ENCODE measurements at regions not wholly inside any gene's neighbourhood (a gene's known extent, or its start where the extent isn't known, plus 50 kb on each side); places are given as distances from the start of the nearest gene placed in this dataset.

GRCh38 chr12:32043928-32044549 lies 62.6 kb upstream of the BICD1 start:
- DNase-seq (ENCODE audit: low read depth in 2 of 2) = peak in 1 of 2 donors; percentile 3

- DNase-seq (ENCODE audit: low read depth in 2 of 2) = no peak
These were observed 59.1 kb upstream of the BICD1 start for GRCh38 chr12:32047357-32048212.

DNA sequence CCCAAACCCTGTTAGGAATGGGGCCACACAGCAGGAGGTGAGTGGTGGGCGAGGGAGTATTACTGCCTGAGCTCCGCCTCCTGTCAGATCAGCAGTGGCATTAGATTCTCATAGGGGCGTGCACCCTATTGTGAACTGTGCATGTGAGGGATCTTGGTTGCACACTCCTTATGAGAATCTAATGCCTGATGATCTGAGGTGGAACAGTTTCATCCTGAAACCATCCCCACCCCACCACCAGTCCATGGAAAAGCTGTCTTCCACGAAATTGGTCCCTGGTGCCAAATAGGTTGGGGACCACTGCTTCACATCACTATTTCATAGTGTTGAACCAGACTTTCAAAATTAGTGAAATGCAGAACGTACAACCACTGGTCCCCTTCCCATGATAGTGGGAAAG lies 57.9 kb upstream of the BICD1 start:
- DNase-seq (ENCODE audit: low read depth in 2 of 2) = no peak

DNA sequence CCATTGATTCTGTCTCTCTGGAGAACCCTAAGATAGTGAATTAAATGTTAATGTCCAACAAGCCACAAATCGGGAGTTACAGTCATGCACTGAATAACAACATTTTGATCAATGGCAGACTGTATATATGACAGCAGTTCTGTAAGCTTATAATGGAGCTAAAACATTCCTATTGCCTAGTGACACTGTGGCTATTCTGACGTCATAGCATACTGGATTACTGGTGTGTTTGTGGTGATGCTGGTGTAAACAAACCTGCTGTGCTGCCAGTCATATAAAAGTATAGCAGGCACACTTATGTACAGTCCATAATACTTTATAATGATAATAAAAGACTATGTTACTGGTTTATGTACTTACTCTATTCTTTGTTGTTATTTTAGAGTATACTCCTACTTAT lies 56.7 kb upstream of the BICD1 start:
- DNase-seq (ENCODE audit: low read depth in 2 of 2) = no peak

DNA sequence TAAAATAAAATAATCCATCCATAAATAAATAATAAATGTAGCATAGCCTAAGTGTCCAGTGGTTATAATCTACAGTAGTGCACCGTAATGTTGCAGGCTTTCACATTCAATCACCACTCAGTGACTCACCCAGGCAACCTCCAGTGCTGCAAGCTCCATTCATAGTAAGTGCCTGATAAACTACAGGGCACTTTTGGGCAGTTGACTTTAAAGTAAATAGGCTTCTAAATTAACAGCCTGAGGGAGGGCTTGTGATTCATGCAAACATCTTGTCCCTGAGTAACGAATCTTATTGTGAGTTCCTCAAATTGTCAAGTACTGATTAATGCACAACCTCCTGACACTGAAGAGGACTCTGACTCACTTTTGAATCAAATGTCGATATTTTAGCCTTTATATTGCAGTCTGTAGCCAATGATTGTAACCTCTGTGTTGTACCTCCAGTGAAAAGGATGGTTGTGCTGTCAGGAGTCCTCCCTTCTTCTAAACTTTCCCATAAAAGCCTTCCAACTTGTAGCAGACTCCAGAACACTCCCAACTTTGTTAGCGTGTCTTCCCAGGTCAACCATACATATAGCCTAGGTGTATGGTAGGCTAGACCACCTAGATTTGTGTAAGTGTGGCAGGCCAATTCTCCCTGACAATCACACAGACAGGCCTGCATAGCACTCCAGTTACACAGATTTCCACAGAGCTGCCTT lies 55.0 kb upstream of the BICD1 start:
- peak in 1 of 2 donors; percentile 64 for DNase-seq (ENCODE audit: low read depth in 2 of 2)

- DNase-seq (ENCODE audit: low read depth in 2 of 2) = no peak
These were observed 54.4 kb upstream of the BICD1 start for GRCh38 chr12:32052212-32052713.

- DNase-seq (ENCODE audit: low read depth in 2 of 2) = no peak
These were observed 52.6 kb upstream of the BICD1 start for GRCh38 chr12:32053881-32054624.

All from dermis microvascular lymphatic vessel endothelial cell (primary cell).